ENCODE measurements at regions not wholly inside any gene's neighbourhood (a gene's known extent, or its start where the extent isn't known, plus 50 kb on each side); places are given as distances from the start of the nearest gene placed in this dataset.

GRCh38 chr13:34166406-34166805, 348.5 kb downstream of the RFC3 start:
- TF ChIP-seq EZH2 (IDR thresholded peaks at IDR 0.05; ENCODE audit: low read depth), result no peak
- no peak for TF ChIP-seq CTCF (conservative IDR thresholded peaks at IDR 0.05)
